ENCODE measurements at regions not wholly inside any gene's neighbourhood (a gene's known extent, or its start where the extent isn't known, plus 50 kb on each side); places are given as distances from the start of the nearest gene placed in this dataset.

- TF ChIP-seq CTCF (IDR thresholded peaks at IDR 0.05): no peak
- no peak for TF ChIP-seq ZFX (IDR thresholded peaks at IDR 0.05; ENCODE audit: borderline replicate concordance)
Observed at GRCh38 chr5:4520559-4520958, 619.6 kb upstream of the ADAMTS16 start.

Data from 22Rv1 (cell line).